ENCODE measurements at regions not wholly inside any gene's neighbourhood (a gene's known extent, or its start where the extent isn't known, plus 50 kb on each side); places are given as distances from the start of the nearest gene placed in this dataset.
A peak's percentile ranks its signal among the peaks of the same experiment; 100 is the strongest.

DNA sequence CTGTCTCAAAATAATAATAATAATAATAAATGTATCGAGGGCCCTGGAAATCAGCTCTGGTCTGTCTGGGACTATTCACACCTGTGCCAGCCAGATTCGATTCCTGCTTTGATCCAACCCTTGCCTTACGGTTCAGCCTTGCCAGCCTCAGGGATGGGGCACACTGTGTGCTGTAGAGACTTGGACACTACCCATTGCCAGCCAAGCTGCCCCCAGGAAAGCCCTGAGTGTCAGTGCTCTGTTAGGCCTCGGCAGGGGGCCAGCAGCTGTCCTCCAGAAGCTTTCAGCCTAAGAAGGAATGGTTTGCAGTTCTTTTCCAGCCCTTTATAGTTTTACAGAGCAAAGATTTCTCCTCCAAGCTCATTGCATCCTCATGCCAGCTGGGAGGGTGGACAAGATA is 96.2 kb upstream of the RUNX3 start:
- peaks cover 7 to 19% (median 15%) of the 10 kb centered on the region in 4 donors for H3K4me1 ChIP-seq
- intact Hi-C loops (cut with DNase I), result no loop called here
- H3K4me3 ChIP-seq, result no peak overlapping the region
- no peak for TF ChIP-seq POLR2AphosphoS5 (IDR thresholded peaks at IDR 0.05)
- H3K36me3 ChIP-seq, result no peaks in the 10 kb centered on the region
- no peaks in the 10 kb centered on the region for H3K9me3 ChIP-seq
- no peak overlapping the region for H3K27ac ChIP-seq (replicated peaks in 1 of 4)
- H3K27me3 ChIP-seq, result no peaks in the 10 kb centered on the region
- WGBS, result 87% methylated on average over 4 of the region's 4 CpGs
- no peak for DNase-seq (ENCODE audit: extremely low spot score)

DNA sequence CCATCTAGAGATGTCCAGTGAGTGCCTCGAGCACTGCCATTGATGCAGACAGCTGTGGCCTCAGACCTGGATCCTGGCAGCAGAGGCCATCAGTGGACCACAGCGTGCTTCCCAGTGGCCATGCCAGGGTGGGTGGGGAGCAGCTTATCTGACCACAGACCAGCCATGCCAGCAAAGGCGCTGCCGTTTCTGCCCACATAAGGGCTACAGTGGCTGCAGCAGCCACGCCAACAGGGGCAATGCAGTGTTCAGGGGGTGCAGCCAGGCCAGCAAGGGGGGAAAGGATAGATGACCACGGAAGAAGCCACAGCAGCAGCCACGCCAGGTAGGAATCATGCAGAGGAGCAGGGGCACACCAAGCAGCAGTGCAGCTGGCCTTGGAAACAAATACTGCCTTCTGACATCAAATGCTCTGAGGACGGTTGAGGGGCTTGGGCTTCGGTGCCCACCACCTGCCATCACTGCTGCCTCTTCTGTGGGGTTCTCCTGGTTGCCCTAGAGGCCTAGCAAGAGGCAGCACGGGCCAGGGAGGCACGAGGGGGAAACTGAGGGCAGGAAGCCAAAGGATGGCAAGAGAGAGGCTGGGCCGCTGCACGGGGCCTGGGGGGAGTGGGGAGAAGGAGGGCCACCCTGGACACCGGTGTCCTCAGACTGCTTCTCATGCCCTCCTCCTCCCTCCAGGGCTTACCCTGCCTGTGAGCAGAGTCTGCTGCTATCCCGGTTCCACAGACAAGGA is 94.7 kb upstream of the RUNX3 start:
- DNase-seq (ENCODE audit: extremely low spot score), result no peak
- Histone ChIP-seq H3K36me3 (no peaks in the 10 kb centered on the region), H3K9me3 (no peaks in the 10 kb centered on the region), H3K4me1 (peaks cover 7 to 19% (median 15%) of the 10 kb centered on the region in 4 donors), H3K27ac (replicated peaks in 1 of 4) (no peak overlapping the region), H3K4me3 (no peak overlapping the region), H3K27me3 (no peaks in the 10 kb centered on the region)
- intact Hi-C loops (cut with DNase I), result no loop called here
- TF ChIP-seq POLR2AphosphoS5 (IDR thresholded peaks at IDR 0.05) (no peak), EP300 (IDR thresholded peaks at IDR 0.05) (no peak), POLR2A (IDR thresholded peaks at IDR 0.05; ENCODE audit: low read depth) (no peak)
- TF ChIP-seq, protein P1, sequence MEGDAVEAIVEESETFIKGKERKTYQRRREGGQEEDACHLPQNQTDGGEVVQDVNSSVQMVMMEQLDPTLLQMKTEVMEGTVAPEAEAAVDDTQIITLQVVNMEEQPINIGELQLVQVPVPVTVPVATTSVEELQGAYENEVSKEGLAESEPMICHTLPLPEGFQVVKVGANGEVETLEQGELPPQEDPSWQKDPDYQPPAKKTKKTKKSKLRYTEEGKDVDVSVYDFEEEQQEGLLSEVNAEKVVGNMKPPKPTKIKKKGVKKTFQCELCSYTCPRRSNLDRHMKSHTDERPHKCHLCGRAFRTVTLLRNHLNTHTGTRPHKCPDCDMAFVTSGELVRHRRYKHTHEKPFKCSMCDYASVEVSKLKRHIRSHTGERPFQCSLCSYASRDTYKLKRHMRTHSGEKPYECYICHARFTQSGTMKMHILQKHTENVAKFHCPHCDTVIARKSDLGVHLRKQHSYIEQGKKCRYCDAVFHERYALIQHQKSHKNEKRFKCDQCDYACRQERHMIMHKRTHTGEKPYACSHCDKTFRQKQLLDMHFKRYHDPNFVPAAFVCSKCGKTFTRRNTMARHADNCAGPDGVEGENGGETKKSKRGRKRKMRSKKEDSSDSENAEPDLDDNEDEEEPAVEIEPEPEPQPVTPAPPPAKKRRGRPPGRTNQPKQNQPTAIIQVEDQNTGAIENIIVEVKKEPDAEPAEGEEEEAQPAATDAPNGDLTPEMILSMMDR (IDR thresholded peaks at IDR 0.05), result no peak
- WGBS, result 85% methylated on average over 12 of the region's 15 CpGs

DNA sequence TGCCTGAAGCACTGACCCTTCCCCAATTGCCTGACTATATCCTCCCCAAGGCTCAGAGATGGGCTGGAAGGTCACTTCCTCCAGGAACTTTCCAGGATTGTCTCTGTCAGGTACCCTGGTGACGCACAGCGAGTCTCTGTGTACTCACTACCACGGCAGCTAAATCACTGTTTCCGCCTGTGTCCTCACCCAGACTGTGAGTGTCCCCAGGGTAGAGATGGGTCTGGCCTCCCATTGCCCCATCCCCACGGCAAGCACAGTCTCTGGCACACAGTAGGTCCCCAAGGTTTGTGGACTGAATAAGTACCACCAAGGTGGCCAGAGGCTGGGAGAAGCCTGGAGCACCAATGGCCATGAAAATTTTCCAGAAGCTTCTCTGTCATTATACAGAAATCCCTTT is 93.8 kb upstream of the RUNX3 start:
- Histone ChIP-seq H3K36me3 (no peaks in the 10 kb centered on the region), H3K27ac (replicated peaks in 1 of 4) (no peak overlapping the region), H3K27me3 (no peaks in the 10 kb centered on the region), H3K9me3 (no peaks in the 10 kb centered on the region), H3K4me1 (peaks cover 7 to 19% (median 15%) of the 10 kb centered on the region in 4 donors), H3K4me3 (no peak overlapping the region)
- intact Hi-C loops (cut with DNase I), result no loop called here
- no peak for DNase-seq (ENCODE audit: extremely low spot score)
- WGBS, result no CpG with 5 or more reads among the region's 5 CpGs
- TF ChIP-seq EP300 (IDR thresholded peaks at IDR 0.05) (no peak), POLR2A (IDR thresholded peaks at IDR 0.05; ENCODE audit: low read depth) (no peak), POLR2AphosphoS5 (IDR thresholded peaks at IDR 0.05) (no peak)
- TF ChIP-seq, protein P1 (IDR thresholded peaks at IDR 0.05), result no peak

DNA sequence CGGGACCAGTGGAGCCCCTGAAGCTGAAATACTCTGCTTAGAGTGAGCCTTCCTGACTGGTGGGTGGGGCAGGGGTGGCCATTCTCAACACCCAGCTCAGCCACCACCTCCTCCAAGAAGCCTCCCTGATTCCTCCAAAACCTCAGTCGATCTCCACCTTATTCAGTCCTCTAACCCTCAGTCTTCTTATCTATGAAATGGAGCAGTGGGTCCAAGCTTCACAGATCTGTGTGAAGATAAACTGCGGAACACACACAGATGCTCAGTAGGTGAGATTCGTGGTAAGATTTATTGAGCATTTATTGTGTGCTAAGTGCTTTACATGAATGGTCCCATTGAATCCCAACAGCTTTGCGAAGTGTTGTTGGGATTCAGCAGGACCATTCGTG is 93.1 kb upstream of the RUNX3 start:
- TF ChIP-seq POLR2A (IDR thresholded peaks at IDR 0.05; ENCODE audit: low read depth) (no peak), POLR2AphosphoS5 (IDR thresholded peaks at IDR 0.05) (no peak), EP300 (IDR thresholded peaks at IDR 0.05) (no peak)
- TF ChIP-seq, protein P1 (IDR thresholded peaks at IDR 0.05), result no peak
- H3K27ac ChIP-seq (replicated peaks in 1 of 4), result peak overlapping the region in 2 of 4 donors; percentile 60 to 68
- DNase-seq (ENCODE audit: extremely low spot score), result no peak

DNA sequence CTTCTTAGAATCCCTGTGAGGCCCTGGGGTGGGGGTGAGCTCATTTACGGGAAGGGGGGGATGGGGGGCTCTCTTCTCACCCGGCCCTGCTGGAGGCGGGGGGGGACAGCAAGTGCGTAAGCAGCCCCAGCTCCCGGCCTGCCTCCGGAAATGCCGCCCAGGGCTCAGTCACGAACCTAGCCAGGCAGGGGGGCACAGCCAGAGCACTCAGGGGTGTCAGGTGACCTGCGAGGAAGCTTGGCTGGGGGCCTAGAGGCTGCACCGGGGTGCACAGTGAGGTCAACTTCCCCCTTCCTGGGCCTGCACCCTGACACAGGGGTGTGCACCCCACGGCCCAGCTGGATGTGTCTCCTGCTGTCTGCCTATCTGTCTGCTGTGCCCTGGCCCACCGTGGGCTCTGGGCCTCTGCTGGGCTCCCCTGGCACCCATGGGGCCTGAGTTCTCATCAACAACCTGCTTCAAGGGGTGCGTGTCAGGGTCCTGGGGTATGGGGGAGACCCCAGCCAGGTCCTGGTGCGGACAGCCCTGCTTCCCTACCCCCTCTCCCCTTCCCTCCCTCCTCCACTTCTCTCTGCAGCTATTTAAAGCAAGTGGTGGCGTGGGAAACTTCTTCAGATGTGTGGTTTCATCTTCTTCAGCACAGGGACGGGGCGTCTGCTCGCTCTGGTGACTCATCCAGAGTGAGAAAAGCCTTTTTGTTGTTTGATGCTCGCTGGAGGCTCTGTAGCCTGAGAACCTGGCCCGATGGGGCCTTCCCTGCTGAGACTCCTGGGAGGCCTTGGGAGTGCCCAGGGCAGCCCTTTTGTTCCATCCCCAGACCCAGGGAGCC is 92.5 kb upstream of the RUNX3 start:
- no peak for DNase-seq (ENCODE audit: extremely low spot score)
- H3K36me3 ChIP-seq, result no peaks in the 10 kb centered on the region
- peak overlapping the region in 3 of 4 donors; percentile 41 to 68 (median 60) for H3K27ac ChIP-seq (replicated peaks in 1 of 4)
- H3K4me3 ChIP-seq, result no peak overlapping the region
- TF ChIP-seq EP300 (IDR thresholded peaks at IDR 0.05) (no peak), POLR2A (IDR thresholded peaks at IDR 0.05; ENCODE audit: low read depth) (no peak), POLR2AphosphoS5 (IDR thresholded peaks at IDR 0.05) (peak in 1 of 2 donors; percentile 48)
- TF ChIP-seq, protein P1 (IDR thresholded peaks at IDR 0.05), result no peak
- intact Hi-C loops (cut with DNase I), result no loop called here
- WGBS, result 22% methylated on average over 8 of the region's 20 CpGs
- H3K4me1 ChIP-seq, result peaks cover 7 to 16% (median 14%) of the 10 kb centered on the region in 4 donors
- no peaks in the 10 kb centered on the region for H3K9me3 ChIP-seq
- no peaks in the 10 kb centered on the region for H3K27me3 ChIP-seq

More for the DNA sequence above, 93.1 kb upstream of the RUNX3 start:
- peaks cover 7 to 16% (median 14%) of the 10 kb centered on the region in 4 donors for H3K4me1 ChIP-seq
- intact Hi-C loops (cut with DNase I), result no loop called here
- WGBS, result 80% methylated on average over 6 of the region's 6 CpGs
- H3K36me3 ChIP-seq, result no peaks in the 10 kb centered on the region
- H3K4me3 ChIP-seq, result no peak overlapping the region
- H3K9me3 ChIP-seq, result no peaks in the 10 kb centered on the region
- no peaks in the 10 kb centered on the region for H3K27me3 ChIP-seq
